HepG2 (cell line): ENCODE measurements at regions not wholly inside any gene's neighbourhood (a gene's known extent, or its start where the extent isn't known, plus 50 kb on each side); places are given as distances from the start of the nearest gene placed in this dataset.

Experiments
- EED ChIP-seq: sonication (generic); formaldehyde crosslinking; IDR thresholded peaks from 2 replicates; pipeline ENCODE4 v1.5.0; 2020; ENCODE audit warnings: mild to moderate bottlenecking, missing genetic modification reagents
- EP300 ChIP-seq, 3 experiments: sonication (generic) in 1 of 3; formaldehyde crosslinking in 1 of 3; IDR thresholded peaks; 2 replicates each; pipeline versions ENCODE4 v1.5.1 to v1.6.1; 2011 to 2020; ENCODE audit warnings: low read depth in 2 of 3, low read length in 2 of 3, borderline replicate concordance in 1 of 3, improper control_type of control experiment in 1 of 3, mild to moderate bottlenecking in 1 of 3, missing genetic modification reagents in 1 of 3, moderate library complexity in 1 of 3
- FOSL1 ChIP-seq: sonication (generic); formaldehyde crosslinking; IDR thresholded peaks from 2 replicates; pipeline ENCODE4 v1.9.0; 2021; ENCODE audit warnings: missing genetic modification reagents, borderline replicate concordance
- GABPA ChIP-seq, 2 experiments: IDR thresholded peaks; 2 replicates each; pipeline ENCODE4 v1.6.1; 2011 to 2016; ENCODE audit warnings: low read depth in 2 of 2, low read length in 1 of 2, missing biosample characterization in 1 of 2, missing genetic modification characterization in 1 of 2
- JUNB ChIP-seq: sonication (generic); formaldehyde crosslinking; IDR thresholded peaks from 2 replicates; pipeline ENCODE4 v1.8.0; 2022; ENCODE audit warnings: missing genetic modification reagents, mild to moderate bottlenecking, borderline replicate concordance
- KAT2B ChIP-seq: fragments of 150-350 bp; IDR thresholded peaks from 2 replicates; pipeline ENCODE4 v1.6.1; 2014; ENCODE audit warnings: low read depth, low read length, borderline replicate concordance
- MBD4 ChIP-seq: IDR thresholded peaks from 2 replicates; pipeline ENCODE4 v1.6.1; 2012; ENCODE audit warnings: low read length, inconsistent platforms, borderline replicate concordance
- NFIC ChIP-seq: IDR thresholded peaks from 2 replicates; pipeline ENCODE4 v1.6.1; 2012; ENCODE audit warnings: mild to moderate bottlenecking, low read length, inconsistent platforms
- RAD21 ChIP-seq: fragments of 450-650 bp; formaldehyde crosslinking; IDR thresholded peaks from 2 replicates; pipeline ENCODE4 v1.5.0; 2020; ENCODE audit warnings: mild to moderate bottlenecking
- TBX3 ChIP-seq: fragments of 450-650 bp; IDR thresholded peaks from 2 replicates; pipeline ENCODE4 v1.6.1; 2017; ENCODE audit warnings: antibody characterized with exemption, mild to moderate bottlenecking, inconsistent platforms, borderline replicate concordance
- TCF7L2 ChIP-seq: IDR thresholded peaks from 2 replicates; pipeline ENCODE4 v1.6.1; 2011; ENCODE audit warnings: mild to moderate bottlenecking, low read depth, low read length, moderate library complexity
- ZNF75D ChIP-seq: sonication (generic); formaldehyde crosslinking; IDR thresholded peaks from 2 replicates; pipeline ENCODE4 v1.8.1; 2023; ENCODE audit warnings: missing genetic modification reagents, mild to moderate bottlenecking, borderline replicate concordance
- TF ChIP-seq, protein P1 (sequence below): sonication (generic); formaldehyde crosslinking; IDR thresholded peaks from 2 replicates; pipeline ENCODE4 v1.5.0; 2020; ENCODE audit warnings: mild to moderate bottlenecking, missing genetic modification reagents, moderate library complexity

DNA sequence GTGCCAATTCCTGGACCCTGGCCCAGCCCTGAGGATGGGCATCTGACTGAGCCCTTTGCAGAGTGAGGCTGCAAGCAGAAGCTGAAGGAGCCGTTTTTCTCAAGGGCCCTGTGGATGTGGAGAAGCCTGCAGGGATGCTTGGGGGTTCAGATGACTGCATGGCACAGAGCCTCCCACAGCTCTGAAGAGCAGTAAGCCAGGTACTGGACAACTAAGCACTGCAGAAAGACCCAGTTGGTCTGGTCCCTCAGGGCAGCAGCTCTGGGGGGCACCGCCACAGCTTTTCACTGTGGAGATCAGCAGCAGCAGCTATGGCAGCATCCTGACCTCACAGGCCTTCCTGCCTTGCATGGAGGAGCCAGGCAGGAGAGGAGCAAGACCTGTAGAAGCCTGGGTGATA is 67.6 kb downstream of the CRYGS start:
- TF ChIP-seq TCF7L2 (no peak), MBD4 (no peak), EED (CRISPR knock-in tag) (no peak), FOSL1 (CRISPR knock-in tag) (no peak), NFIC (no peak), EP300 (IDR thresholded peaks at IDR 0.05; ENCODE audit: low read depth in 2 of 2, low read length in 2 of 2) (no peak), EP300 (CRISPR knock-in tag; IDR thresholded peaks at IDR 0.05; ENCODE audit: borderline replicate concordance) (no peak), TBX3 (no peak), KAT2B (no peak), RAD21 (no peak), GABPA (IDR thresholded peaks at IDR 0.05; ENCODE audit: low read depth, low read length) (no peak), GABPA (CRISPR knock-in tag; IDR thresholded peaks at IDR 0.05; ENCODE audit: low read depth) (no peak), JUNB (CRISPR knock-in tag) (no peak), ZNF75D (CRISPR knock-in tag) (no peak)
- TF ChIP-seq, protein P1, sequence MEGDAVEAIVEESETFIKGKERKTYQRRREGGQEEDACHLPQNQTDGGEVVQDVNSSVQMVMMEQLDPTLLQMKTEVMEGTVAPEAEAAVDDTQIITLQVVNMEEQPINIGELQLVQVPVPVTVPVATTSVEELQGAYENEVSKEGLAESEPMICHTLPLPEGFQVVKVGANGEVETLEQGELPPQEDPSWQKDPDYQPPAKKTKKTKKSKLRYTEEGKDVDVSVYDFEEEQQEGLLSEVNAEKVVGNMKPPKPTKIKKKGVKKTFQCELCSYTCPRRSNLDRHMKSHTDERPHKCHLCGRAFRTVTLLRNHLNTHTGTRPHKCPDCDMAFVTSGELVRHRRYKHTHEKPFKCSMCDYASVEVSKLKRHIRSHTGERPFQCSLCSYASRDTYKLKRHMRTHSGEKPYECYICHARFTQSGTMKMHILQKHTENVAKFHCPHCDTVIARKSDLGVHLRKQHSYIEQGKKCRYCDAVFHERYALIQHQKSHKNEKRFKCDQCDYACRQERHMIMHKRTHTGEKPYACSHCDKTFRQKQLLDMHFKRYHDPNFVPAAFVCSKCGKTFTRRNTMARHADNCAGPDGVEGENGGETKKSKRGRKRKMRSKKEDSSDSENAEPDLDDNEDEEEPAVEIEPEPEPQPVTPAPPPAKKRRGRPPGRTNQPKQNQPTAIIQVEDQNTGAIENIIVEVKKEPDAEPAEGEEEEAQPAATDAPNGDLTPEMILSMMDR, result no peak
